NOMO-1 treated with DMSO at 0.1 percent for 48 hours (cell line): ENCODE measurements at regions not wholly inside any gene's neighbourhood (a gene's known extent, or its start where the extent isn't known, plus 50 kb on each side); places are given as distances from the start of the nearest gene placed in this dataset.
"Not testable (repeated sequence)": the region's sequence is repeated elsewhere in the genome, so short reads cannot be mapped to it uniquely, and the experiment has no call there.

Experiments used
- DNase-seq: peaks from one replicate; lab custom pipeline; 2025; ENCODE audit not compliant: unreplicated experiment; lab: John Stamatoyannopoulos, UW

GRCh38 chr9:84501587-84501986, 161.0 kb upstream of the SLC28A3 start:
- DNase-seq, result no peak

GRCh38 chr9:84502066-84502465, 161.5 kb upstream of the SLC28A3 start:
- no peak for DNase-seq

GRCh38 chr9:84504360-84504759, 163.8 kb upstream of the SLC28A3 start:
- DNase-seq, result no peak

- DNase-seq, result no peak
Measured at GRCh38 chr9:84511651-84512050, 157.9 kb upstream of the NTRK2 start.

GRCh38 chr9:84512493-84512892, 157.0 kb upstream of the NTRK2 start:
- DNase-seq, result no peak

GRCh38 chr9:84513473-84513872, 156.1 kb upstream of the NTRK2 start:
- DNase-seq, result no peak

GRCh38 chr9:84513979-84514378, 155.6 kb upstream of the NTRK2 start:
- DNase-seq, result no peak

GRCh38 chr9:84514421-84514820, 155.1 kb upstream of the NTRK2 start:
- no peak for DNase-seq

- no peak for DNase-seq
Measured at GRCh38 chr9:84517026-84517425, 152.5 kb upstream of the NTRK2 start.

GRCh38 chr9:84519413-84519812, 150.1 kb upstream of the NTRK2 start:
- DNase-seq, result no peak

- no peak for DNase-seq
Measured at GRCh38 chr9:84521208-84521607, 148.3 kb upstream of the NTRK2 start.

GRCh38 chr9:84526211-84526610, 143.3 kb upstream of the NTRK2 start:
- not testable (repeated sequence) for DNase-seq

- DNase-seq, result not testable (repeated sequence)
Measured at GRCh38 chr9:84527060-84527720, 142.3 kb upstream of the NTRK2 start.

GRCh38 chr9:84535973-84536372, 133.6 kb upstream of the NTRK2 start:
- DNase-seq, result not testable (repeated sequence)

- no peak for DNase-seq
Measured at GRCh38 chr9:84538879-84539278, 130.7 kb upstream of the NTRK2 start.

GRCh38 chr9:84542554-84542953, 127.0 kb upstream of the NTRK2 start:
- DNase-seq, result no peak

- DNase-seq, result no peak
Measured at GRCh38 chr9:84554069-84554664, 115.4 kb upstream of the NTRK2 start.

- no peak for DNase-seq
Measured at GRCh38 chr9:84556556-84556955, 113.0 kb upstream of the NTRK2 start.

- DNase-seq, result no peak
Measured at GRCh38 chr9:84557751-84558150, 111.8 kb upstream of the NTRK2 start.

GRCh38 chr9:84563691-84564090, 105.8 kb upstream of the NTRK2 start:
- no peak for DNase-seq

GRCh38 chr9:84567805-84568204, 101.7 kb upstream of the NTRK2 start:
- no peak for DNase-seq

- DNase-seq, result no peak
Measured at GRCh38 chr9:84570482-84571154, 98.9 kb upstream of the NTRK2 start.
